ENCODE measurements at regions not wholly inside any gene's neighbourhood (a gene's known extent, or its start where the extent isn't known, plus 50 kb on each side); places are given as distances from the start of the nearest gene placed in this dataset.
"Not testable (repeated sequence)": the region's sequence is repeated elsewhere in the genome, so short reads cannot be mapped to it uniquely, and the experiment has no call there.

DNA sequence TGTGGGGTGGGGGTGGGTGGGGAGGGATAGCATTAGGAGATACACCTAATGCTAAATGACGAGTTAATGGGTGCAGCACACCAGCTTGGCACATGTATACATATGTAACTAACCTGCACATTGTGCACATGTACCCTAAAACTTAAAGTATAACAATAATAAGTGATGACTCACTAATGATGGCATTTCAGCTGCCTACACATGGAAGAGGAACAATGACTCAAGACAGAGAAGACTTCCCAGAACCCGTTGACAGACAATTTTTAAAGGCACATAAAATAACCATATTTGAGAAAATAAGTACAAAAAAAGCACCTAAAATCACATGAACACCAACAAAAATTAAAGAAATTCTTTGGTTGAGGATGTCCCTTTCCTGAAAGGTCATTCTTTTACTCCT is 107.3 kb downstream of the FANCF start:
- TF ChIP-seq, protein P1, sequence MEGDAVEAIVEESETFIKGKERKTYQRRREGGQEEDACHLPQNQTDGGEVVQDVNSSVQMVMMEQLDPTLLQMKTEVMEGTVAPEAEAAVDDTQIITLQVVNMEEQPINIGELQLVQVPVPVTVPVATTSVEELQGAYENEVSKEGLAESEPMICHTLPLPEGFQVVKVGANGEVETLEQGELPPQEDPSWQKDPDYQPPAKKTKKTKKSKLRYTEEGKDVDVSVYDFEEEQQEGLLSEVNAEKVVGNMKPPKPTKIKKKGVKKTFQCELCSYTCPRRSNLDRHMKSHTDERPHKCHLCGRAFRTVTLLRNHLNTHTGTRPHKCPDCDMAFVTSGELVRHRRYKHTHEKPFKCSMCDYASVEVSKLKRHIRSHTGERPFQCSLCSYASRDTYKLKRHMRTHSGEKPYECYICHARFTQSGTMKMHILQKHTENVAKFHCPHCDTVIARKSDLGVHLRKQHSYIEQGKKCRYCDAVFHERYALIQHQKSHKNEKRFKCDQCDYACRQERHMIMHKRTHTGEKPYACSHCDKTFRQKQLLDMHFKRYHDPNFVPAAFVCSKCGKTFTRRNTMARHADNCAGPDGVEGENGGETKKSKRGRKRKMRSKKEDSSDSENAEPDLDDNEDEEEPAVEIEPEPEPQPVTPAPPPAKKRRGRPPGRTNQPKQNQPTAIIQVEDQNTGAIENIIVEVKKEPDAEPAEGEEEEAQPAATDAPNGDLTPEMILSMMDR (IDR thresholded peaks at IDR 0.05): not testable (repeated sequence)
- not testable (repeated sequence) for TF ChIP-seq POLR2A (IDR thresholded peaks at IDR 0.05)

All from esophagus squamous epithelium (tissue), 4 donors.